K562 (cell line): ENCODE measurements at regions not wholly inside any gene's neighbourhood (a gene's known extent, or its start where the extent isn't known, plus 50 kb on each side); places are given as distances from the start of the nearest gene placed in this dataset.

Experiments used
- AFF1 ChIP-seq, 2 experiments: fragments of 450-650 bp; IDR thresholded peaks; 2 replicates each; pipeline ENCODE4 v1.6.1; 2018; ENCODE audit warnings: mild to moderate bottlenecking in 2 of 2, low read depth in 1 of 2; ENCODE audit not compliant: partially characterized antibody in 2 of 2
- ATF7 ChIP-seq: fragments of 450-650 bp; IDR thresholded peaks from 2 replicates; pipeline ENCODE4 v1.7.1; 2014; ENCODE audit warnings: mild to moderate bottlenecking, moderate library complexity
- BCOR ChIP-seq: fragments of 450-650 bp; IDR thresholded peaks from 2 replicates; pipeline ENCODE4 v1.6.1; 2016
- CBFB ChIP-seq: sonication (generic); formaldehyde crosslinking; IDR thresholded peaks from 2 replicates; pipeline ENCODE4 v1.4.0; 2020; ENCODE audit warnings: mild to moderate bottlenecking, missing genetic modification reagents
- DPF2 ChIP-seq: fragments of 450-650 bp; IDR thresholded peaks from 2 replicates; pipeline ENCODE4 v1.6.1; 2016
- E2F4 ChIP-seq: sonication (generic); formaldehyde crosslinking; IDR thresholded peaks from 2 replicates; pipeline ENCODE4 v1.8.0; 2022; ENCODE audit warnings: mild to moderate bottlenecking, low read depth, missing genetic modification reagents
- FOXJ2 ChIP-seq: fragments of 200-800 bp; sonication (Bioruptor generic); IDR thresholded peaks from 2 replicates; pipeline ENCODE4 v1.6.1; 2016; ENCODE audit warnings: missing genetic modification characterization, missing compliant biosample characterization
- HDAC8 ChIP-seq: fragments of 450-650 bp; IDR thresholded peaks from 2 replicates; pipeline ENCODE4 v1.6.1; 2016; ENCODE audit warnings: mild to moderate bottlenecking, missing genetic modification characterization, moderate library complexity, missing compliant biosample characterization
- MBD2 ChIP-seq: sonication (generic); IDR thresholded peaks from 2 replicates; pipeline ENCODE4 v1.6.1; 2016; ENCODE audit warnings: low read depth, borderline replicate concordance
- NFATC3 ChIP-seq: fragments of 450-650 bp; IDR thresholded peaks from 2 replicates; pipeline ENCODE4 v1.6.1; 2017; ENCODE audit warnings: mild to moderate bottlenecking
- PPARD ChIP-seq: fragments of 250-450 bp; sonication (Bioruptor Pico); IDR thresholded peaks from 2 replicates; pipeline ENCODE4 v1.8.0; 2022; ENCODE audit warnings: inconsistent platforms, mild to moderate bottlenecking, moderate library complexity
- SMC3 ChIP-seq: conservative IDR thresholded peaks from 2 replicates; pipeline ENCODE4 v1.6.1; 2011; ENCODE audit warnings: low read depth, low read length, improper control_type of control experiment; ENCODE audit not compliant: insufficient read depth
- TARDBP ChIP-seq: fragments of 450-650 bp; IDR thresholded peaks from 2 replicates; pipeline ENCODE4 v1.6.1; 2016
- TEAD4 ChIP-seq, 2 experiments: sonication (generic) in 1 of 2; formaldehyde crosslinking in 1 of 2; IDR thresholded peaks; 2 replicates each; pipeline versions ENCODE4 v1.6.1 to v1.8.0; 2012 to 2022; ENCODE audit warnings: borderline replicate concordance in 1 of 2, inconsistent platforms in 1 of 2, low read length in 1 of 2, mild to moderate bottlenecking in 1 of 2, missing genetic modification reagents in 1 of 2
- YY1 ChIP-seq, 3 experiments: IDR thresholded peaks; 2 replicates each; pipeline ENCODE4 v1.6.1; 2011; ENCODE audit warnings: low read length in 2 of 3, mild to moderate bottlenecking in 2 of 3, moderate library complexity in 2 of 3, borderline replicate concordance in 1 of 3, control low read depth in 1 of 3, low read depth in 1 of 3; ENCODE audit not compliant: insufficient read depth in 3 of 3, insufficient replicate concordance in 2 of 3, control insufficient read depth in 1 of 3, insufficient read length in 1 of 3; ENCODE audit errors: extremely low read depth in 1 of 3
- ZBTB1 ChIP-seq: sonication (generic); formaldehyde crosslinking; IDR thresholded peaks from 2 replicates; pipeline ENCODE4 v1.8.1; 2023; ENCODE audit warnings: missing genetic modification reagents, low read depth, mild to moderate bottlenecking, borderline replicate concordance
- ZHX1 ChIP-seq: fragments of 150-350 bp; conservative IDR thresholded peaks from 2 replicates; pipeline ENCODE4 v1.6.1; 2014; ENCODE audit warnings: low read length
- ZNF217 ChIP-seq: sonication (generic); formaldehyde crosslinking; IDR thresholded peaks from 2 replicates; pipeline ENCODE4 v1.8.0; 2022; ENCODE audit warnings: mild to moderate bottlenecking, missing genetic modification reagents
- ZNF507 ChIP-seq: conservative IDR thresholded peaks from 2 replicates; pipeline ENCODE4 v1.6.1; 2017; ENCODE audit warnings: missing genetic modification characterization, missing compliant biosample characterization
- ZNF76 ChIP-seq: fragments of 250-450 bp; sonication (Bioruptor Pico); IDR thresholded peaks from 2 replicates; pipeline ENCODE4 v1.4.0; 2020; ENCODE audit warnings: mild to moderate bottlenecking, moderate library complexity, borderline replicate concordance
- ZNF778 ChIP-seq: fragments of 450-650 bp; formaldehyde crosslinking; IDR thresholded peaks from 2 replicates; pipeline ENCODE4 v1.4.0; 2020; ENCODE audit warnings: mild to moderate bottlenecking, moderate library complexity

DNA sequence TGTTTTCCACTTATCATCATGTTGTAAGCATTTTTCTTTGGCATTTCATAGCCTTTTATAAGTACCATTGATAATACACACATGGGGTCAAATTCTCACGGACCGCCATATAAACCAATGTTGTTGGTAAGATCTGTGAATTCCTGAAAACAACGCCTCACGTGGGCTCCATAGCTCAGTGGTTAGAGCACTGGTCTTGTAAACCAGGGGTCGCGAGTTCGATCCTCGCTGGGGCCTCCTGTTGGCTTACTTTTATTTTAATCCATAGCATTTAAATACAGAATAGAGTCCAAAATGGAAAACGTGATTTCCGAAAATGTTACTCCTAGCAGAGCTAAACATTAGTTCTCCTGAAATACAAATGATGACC lies 83.1 kb downstream of the HHIPL2 start (continued):
- TF ChIP-seq TEAD4 (IDR thresholded peaks at IDR 0.05; ENCODE audit: low read length), result peak; percentile 88
- no peak for TF ChIP-seq TEAD4 (CRISPR knock-in tag; IDR thresholded peaks at IDR 0.05; ENCODE audit: borderline replicate concordance)
- TF ChIP-seq HDAC8, result no peak
- peak in 2 of 3 experiments; percentile 42 to 55 for TF ChIP-seq YY1 (IDR thresholded peaks at IDR 0.05; ENCODE audit: borderline replicate concordance in 1 of 3, control insufficient read depth in 1 of 3, extremely low read depth in 1 of 3, insufficient read depth in 3 of 3, insufficient read length in 1 of 3, insufficient replicate concordance in 2 of 3, low read depth in 1 of 3, low read length in 2 of 3)
- no peak for TF ChIP-seq SMC3
- 0 out of 2 replicates have a peak, but pooled peaks have one; percentile 20 for TF ChIP-seq DPF2
- TF ChIP-seq MBD2, result no peak
- no peak for TF ChIP-seq ZNF217 (CRISPR knock-in tag)
- TF ChIP-seq AFF1 (IDR thresholded peaks at IDR 0.05; ENCODE audit: low read depth in 1 of 2, partially characterized antibody in 2 of 2), result peak in 1 of 2 experiments; percentile 22
- no peak; the same call in 1 of the 2 replicates for TF ChIP-seq FOXJ2
- 0 out of 2 replicates have a peak, but pooled peaks have one; percentile 34 for TF ChIP-seq ZHX1
- TF ChIP-seq CBFB (CRISPR knock-in tag), result 0 out of 2 replicates have a peak, but pooled peaks have one; percentile 52
- no peak for TF ChIP-seq ZNF76 (CRISPR knock-in tag)
- TF ChIP-seq ATF7, result no peak
- TF ChIP-seq E2F4 (CRISPR knock-in tag), result no peak
- no peak for TF ChIP-seq ZBTB1 (CRISPR knock-in tag)
- TF ChIP-seq NFATC3, result no peak
- TF ChIP-seq ZNF507 (tag), result no peak
- TF ChIP-seq TARDBP, result no peak; the same call in 1 of the 2 replicates
- no peak for TF ChIP-seq PPARD (CRISPR knock-in tag)
- TF ChIP-seq ZNF778, result no peak
- TF ChIP-seq BCOR, result peak; percentile 79
